Endothelial cell of umbilical vein (primary cell): ENCODE measurements at regions not wholly inside any gene's neighbourhood (a gene's known extent, or its start where the extent isn't known, plus 50 kb on each side); places are given as distances from the start of the nearest gene placed in this dataset.
"Not testable (repeated sequence)": the region's sequence is repeated elsewhere in the genome, so short reads cannot be mapped to it uniquely, and the experiment has no call there.

Experiments used
- CTCF ChIP-seq, 2 donors: IDR thresholded peaks; 1 replicate in 1 of 2; 2 replicates in 1 of 2; pipeline ENCODE4 v1.5.1; 2011; ENCODE audit warnings: low read length in 2 of 2, mild to moderate bottlenecking in 2 of 2, moderate library complexity in 2 of 2, control low read depth in 1 of 2, inconsistent platforms in 1 of 2, low read depth in 1 of 2; ENCODE audit not compliant: insufficient read depth in 1 of 2; ENCODE audit errors: extremely low read depth in 1 of 2
- EZH2 ChIP-seq: IDR thresholded peaks from 2 replicates; pipeline ENCODE4 v1.6.1; 2012; ENCODE audit warnings: borderline replicate concordance, low read depth, mild to moderate bottlenecking, moderate library complexity, low read length, inconsistent platforms; ENCODE audit not compliant: severe bottlenecking
- FOS ChIP-seq: IDR thresholded peaks from 2 replicates; pipeline ENCODE4 v1.6.1; 2011; ENCODE audit warnings: mild to moderate bottlenecking, low read length, moderate library complexity, borderline replicate concordance; ENCODE audit not compliant: insufficient read depth
- GATA2 ChIP-seq: IDR thresholded peaks from 2 replicates; pipeline ENCODE4 v1.7.0; 2011; ENCODE audit warnings: low read depth, mild to moderate bottlenecking, moderate library complexity, mixed read lengths, low read length; ENCODE audit not compliant: insufficient read length, insufficient read depth
- JUN ChIP-seq: IDR thresholded peaks from 2 replicates; pipeline ENCODE4 v1.6.1; 2011; ENCODE audit warnings: borderline replicate concordance, low read depth; ENCODE audit not compliant: insufficient read length, insufficient read depth
- MAX ChIP-seq: IDR thresholded peaks from 2 replicates; pipeline ENCODE4 v1.6.1; 2011; ENCODE audit not compliant: insufficient read depth, insufficient read length
- POLR2A ChIP-seq: IDR thresholded peaks from 2 replicates; pipeline ENCODE4 v1.6.1; 2012; ENCODE audit warnings: low read depth, mild to moderate bottlenecking, control low read depth, low read length

- TF ChIP-seq EZH2; CTCF (IDR thresholded peaks at IDR 0.05; ENCODE audit: extremely low read depth in 1 of 2, insufficient read depth in 1 of 2, low read depth in 1 of 2, low read length in 2 of 2); POLR2A; GATA2; JUN; FOS; MAX: not testable (repeated sequence)
Observed at GRCh38 chr6:11299876-11300428, 67.5 kb upstream of the NEDD9 start.
